ENCODE measurements at regions not wholly inside any gene's neighbourhood (a gene's known extent, or its start where the extent isn't known, plus 50 kb on each side); places are given as distances from the start of the nearest gene placed in this dataset.

DNA sequence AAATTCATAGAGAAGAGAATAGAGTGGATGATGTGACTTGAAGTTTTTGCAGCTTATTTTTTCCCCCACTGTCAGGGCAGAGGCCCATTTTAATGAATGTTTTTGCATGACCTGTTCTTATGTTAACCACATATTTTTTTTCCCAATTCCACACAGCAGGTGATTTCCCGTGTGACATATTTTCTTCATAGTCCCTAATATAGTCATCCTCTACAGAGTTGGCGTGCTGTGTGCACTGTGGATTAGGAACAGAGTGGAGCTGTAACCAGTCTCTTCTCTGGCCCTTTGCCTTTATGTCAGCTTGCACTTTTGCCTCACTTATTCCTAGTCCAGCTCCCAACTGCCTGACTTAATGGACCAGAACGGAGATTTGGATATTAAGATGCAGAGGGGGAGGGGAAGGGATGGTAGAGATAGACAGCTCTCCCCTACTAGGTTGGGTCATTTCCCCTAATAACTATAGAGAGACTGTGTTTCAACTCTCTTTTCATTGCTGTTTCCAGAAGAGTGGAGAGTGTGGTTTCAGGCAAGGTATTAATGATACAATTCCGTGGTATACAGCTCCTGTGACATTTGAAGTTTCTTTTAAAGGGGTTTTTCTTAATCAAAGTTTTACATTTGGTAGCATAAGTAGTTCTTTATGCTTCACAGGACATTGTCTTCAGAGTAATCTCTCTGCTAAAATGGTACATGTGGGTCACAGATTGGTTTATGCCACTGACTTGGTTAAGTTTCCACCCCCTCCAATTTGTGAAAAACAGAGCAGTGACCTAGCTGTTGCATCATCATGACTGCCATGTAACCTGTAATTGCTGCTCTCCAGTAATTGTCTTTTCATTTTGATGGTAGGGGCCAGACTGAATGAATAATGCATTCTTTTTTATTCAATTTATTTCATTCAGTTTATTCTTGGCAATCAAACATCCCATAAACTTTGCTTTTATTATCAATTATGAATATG is 161.3 kb downstream of the HAUS1 start:
- TF ChIP-seq FOSL1 (IDR thresholded peaks at IDR 0.05; ENCODE audit: low read depth) (no peak), ZNF274 (IDR thresholded peaks at IDR 0.05; ENCODE audit: low read depth, low read length) (no peak), TCF7L2 (IDR thresholded peaks at IDR 0.05; ENCODE audit: borderline replicate concordance, extremely low read depth, insufficient read depth, insufficient read length) (no peak)
- TF ChIP-seq, protein P1, sequence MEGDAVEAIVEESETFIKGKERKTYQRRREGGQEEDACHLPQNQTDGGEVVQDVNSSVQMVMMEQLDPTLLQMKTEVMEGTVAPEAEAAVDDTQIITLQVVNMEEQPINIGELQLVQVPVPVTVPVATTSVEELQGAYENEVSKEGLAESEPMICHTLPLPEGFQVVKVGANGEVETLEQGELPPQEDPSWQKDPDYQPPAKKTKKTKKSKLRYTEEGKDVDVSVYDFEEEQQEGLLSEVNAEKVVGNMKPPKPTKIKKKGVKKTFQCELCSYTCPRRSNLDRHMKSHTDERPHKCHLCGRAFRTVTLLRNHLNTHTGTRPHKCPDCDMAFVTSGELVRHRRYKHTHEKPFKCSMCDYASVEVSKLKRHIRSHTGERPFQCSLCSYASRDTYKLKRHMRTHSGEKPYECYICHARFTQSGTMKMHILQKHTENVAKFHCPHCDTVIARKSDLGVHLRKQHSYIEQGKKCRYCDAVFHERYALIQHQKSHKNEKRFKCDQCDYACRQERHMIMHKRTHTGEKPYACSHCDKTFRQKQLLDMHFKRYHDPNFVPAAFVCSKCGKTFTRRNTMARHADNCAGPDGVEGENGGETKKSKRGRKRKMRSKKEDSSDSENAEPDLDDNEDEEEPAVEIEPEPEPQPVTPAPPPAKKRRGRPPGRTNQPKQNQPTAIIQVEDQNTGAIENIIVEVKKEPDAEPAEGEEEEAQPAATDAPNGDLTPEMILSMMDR (IDR thresholded peaks at IDR 0.05 in 2 of 3, conservative IDR thresholded peaks at IDR 0.05 in 1 of 3; ENCODE audit: borderline replicate concordance in 1 of 3, insufficient read depth in 1 of 3, low read depth in 2 of 3, low read length in 2 of 3) = no peak

Measured in HCT116 (cell line).